ENCODE measurements at regions not wholly inside any gene's neighbourhood (a gene's known extent, or its start where the extent isn't known, plus 50 kb on each side); places are given as distances from the start of the nearest gene placed in this dataset.

- Histone ChIP-seq H3K79me2 (ENCODE audit: control insufficient read depth, insufficient read depth, low read length) (no peaks in the 10 kb centered on the region), H3K4me2 (ENCODE audit: insufficient read depth, low read length) (no peak overlapping the region), H3K9me1 (replicated peaks; ENCODE audit: control insufficient read depth, extremely low read depth, insufficient read depth, low read length) (no peaks in the 10 kb centered on the region), H2AFZ (ENCODE audit: low read depth, low read length) (no peak overlapping the region), H4K20me1 (replicated peaks; ENCODE audit: control insufficient read depth, extremely low read depth, insufficient read depth, low read length) (no peaks in the 10 kb centered on the region), H3K4me1 (ENCODE audit: control insufficient read depth, extremely low read depth, insufficient read depth, low read length) (peaks cover 4% of the 10 kb centered on the region), H3K27me3 (ENCODE audit: control insufficient read depth in 2 of 2, insufficient read depth in 2 of 2, low read length in 2 of 2) (no peaks in the 10 kb centered on the region), H3K9ac (replicated peaks; ENCODE audit: extremely low read depth, insufficient read depth, low read length) (no peak overlapping the region), H3K27ac (ENCODE audit: insufficient read depth, low read depth, low read length) (no peak overlapping the region), H3K36me3 (ENCODE audit: control insufficient read depth in 2 of 2, extremely low read depth in 1 of 2, insufficient read depth in 2 of 2, low read length in 2 of 2) (no peaks in the 10 kb centered on the region), H3K4me3 (replicated peaks in 1 of 3; ENCODE audit: insufficient read depth in 1 of 3, low read depth in 1 of 3, low read length in 3 of 3) (no peak overlapping the region), H3K9me3 (replicated peaks; ENCODE audit: control insufficient read depth, insufficient read depth, low read length) (no peaks in the 10 kb centered on the region)
- dilution Hi-C loops (cut with MboI; ENCODE audit: extremely low pct_ligation_motif_present, low sequenced_read_pairs), result no loop called here
- ChIA-PET CTCF (no interaction called here), POLR2A (no interaction called here)
- intact Hi-C loops (cut with micrococcal nuclease), result no loop called here
- BruUV-seq (replicated peaks), result no TSS peak
- no peak for DNase-seq (ENCODE audit: low read depth, low spot score)
- TF ChIP-seq POLR2A (IDR thresholded peaks at IDR 0.05; ENCODE audit: low read depth, low read length) (no peak), FOS (IDR thresholded peaks at IDR 0.05; ENCODE audit: borderline replicate concordance, insufficient read depth, low read length) (no peak), POLR2AphosphoS5 (IDR thresholded peaks at IDR 0.05; ENCODE audit: insufficient read depth, low read depth, low read length) (no peak), EZH2 (IDR thresholded peaks at IDR 0.05; ENCODE audit: borderline replicate concordance, low read depth, low read length, severe bottlenecking) (no peak)
- no peak for FAIRE-seq
Measured at GRCh38 chr13:34065928-34066327, 248.0 kb downstream of the RFC3 start.

- H2AFZ ChIP-seq (ENCODE audit: low read depth, low read length), result no peak overlapping the region
- H3K79me2 ChIP-seq (ENCODE audit: control insufficient read depth, insufficient read depth, low read length), result no peaks in the 10 kb centered on the region
- dilution Hi-C loops (cut with MboI; ENCODE audit: extremely low pct_ligation_motif_present, low sequenced_read_pairs) (no loop called here), intact Hi-C loops (cut with micrococcal nuclease) (no loop called here)
- H3K9me3 ChIP-seq (replicated peaks; ENCODE audit: control insufficient read depth, insufficient read depth, low read length), result no peaks in the 10 kb centered on the region
- FAIRE-seq (no peak), DNase-seq (ENCODE audit: low read depth, low spot score) (no peak)
- no peaks in the 10 kb centered on the region for H3K36me3 ChIP-seq (ENCODE audit: control insufficient read depth in 2 of 2, extremely low read depth in 1 of 2, insufficient read depth in 2 of 2, low read length in 2 of 2)
- no peak overlapping the region for H3K4me2 ChIP-seq (ENCODE audit: insufficient read depth, low read length)
- TF ChIP-seq POLR2A (IDR thresholded peaks at IDR 0.05; ENCODE audit: low read depth, low read length), result no peak
- TF ChIP-seq, protein P1, sequence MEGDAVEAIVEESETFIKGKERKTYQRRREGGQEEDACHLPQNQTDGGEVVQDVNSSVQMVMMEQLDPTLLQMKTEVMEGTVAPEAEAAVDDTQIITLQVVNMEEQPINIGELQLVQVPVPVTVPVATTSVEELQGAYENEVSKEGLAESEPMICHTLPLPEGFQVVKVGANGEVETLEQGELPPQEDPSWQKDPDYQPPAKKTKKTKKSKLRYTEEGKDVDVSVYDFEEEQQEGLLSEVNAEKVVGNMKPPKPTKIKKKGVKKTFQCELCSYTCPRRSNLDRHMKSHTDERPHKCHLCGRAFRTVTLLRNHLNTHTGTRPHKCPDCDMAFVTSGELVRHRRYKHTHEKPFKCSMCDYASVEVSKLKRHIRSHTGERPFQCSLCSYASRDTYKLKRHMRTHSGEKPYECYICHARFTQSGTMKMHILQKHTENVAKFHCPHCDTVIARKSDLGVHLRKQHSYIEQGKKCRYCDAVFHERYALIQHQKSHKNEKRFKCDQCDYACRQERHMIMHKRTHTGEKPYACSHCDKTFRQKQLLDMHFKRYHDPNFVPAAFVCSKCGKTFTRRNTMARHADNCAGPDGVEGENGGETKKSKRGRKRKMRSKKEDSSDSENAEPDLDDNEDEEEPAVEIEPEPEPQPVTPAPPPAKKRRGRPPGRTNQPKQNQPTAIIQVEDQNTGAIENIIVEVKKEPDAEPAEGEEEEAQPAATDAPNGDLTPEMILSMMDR (IDR thresholded peaks at IDR 0.05; ENCODE audit: extremely low read depth in 1 of 2, insufficient read depth in 1 of 2, low read depth in 1 of 2, low read length in 2 of 2), result no peak
- TF ChIP-seq GATA2 (IDR thresholded peaks at IDR 0.05; ENCODE audit: insufficient read depth, insufficient read length, low read depth, low read length), result no peak
- TF ChIP-seq MYC (IDR thresholded peaks at IDR 0.05; ENCODE audit: low read depth, low read length), result no peak
- TF ChIP-seq EZH2 (IDR thresholded peaks at IDR 0.05; ENCODE audit: borderline replicate concordance, low read depth, low read length, severe bottlenecking), result no peak
- TF ChIP-seq POLR2AphosphoS5 (IDR thresholded peaks at IDR 0.05; ENCODE audit: insufficient read depth, low read depth, low read length), result no peak
- TF ChIP-seq MAX (IDR thresholded peaks at IDR 0.05; ENCODE audit: insufficient read depth, insufficient read length), result no peak
- no peak for TF ChIP-seq FOS (IDR thresholded peaks at IDR 0.05; ENCODE audit: borderline replicate concordance, insufficient read depth, low read length)
- TF ChIP-seq JUN (IDR thresholded peaks at IDR 0.05; ENCODE audit: borderline replicate concordance, insufficient read depth, insufficient read length, low read depth), result no peak
- CTCF ChIA-PET, result no interaction called here
- POLR2A ChIA-PET, result no interaction called here
- no peak overlapping the region for H3K27ac ChIP-seq (ENCODE audit: insufficient read depth, low read depth, low read length)
- BruUV-seq (replicated peaks), result no TSS peak
- H3K4me3 ChIP-seq (replicated peaks in 1 of 3; ENCODE audit: insufficient read depth in 1 of 3, low read depth in 1 of 3, low read length in 3 of 3), result no peak overlapping the region
- no peaks in the 10 kb centered on the region for H3K27me3 ChIP-seq (ENCODE audit: control insufficient read depth in 2 of 2, insufficient read depth in 2 of 2, low read length in 2 of 2)
- H3K9me1 ChIP-seq (replicated peaks; ENCODE audit: control insufficient read depth, extremely low read depth, insufficient read depth, low read length), result no peaks in the 10 kb centered on the region
- H3K9ac ChIP-seq (replicated peaks; ENCODE audit: extremely low read depth, insufficient read depth, low read length), result no peak overlapping the region
- H3K4me1 ChIP-seq (ENCODE audit: control insufficient read depth, extremely low read depth, insufficient read depth, low read length), result peaks cover 4% of the 10 kb centered on the region
- no peaks in the 10 kb centered on the region for H4K20me1 ChIP-seq (replicated peaks; ENCODE audit: control insufficient read depth, extremely low read depth, insufficient read depth, low read length)
Measured at GRCh38 chr13:34066344-34066743, 248.4 kb downstream of the RFC3 start.
